Hepatocyte (in vitro differentiated cells): ENCODE measurements at regions not wholly inside any gene's neighbourhood (a gene's known extent, or its start where the extent isn't known, plus 50 kb on each side); places are given as distances from the start of the nearest gene placed in this dataset.

ENCODE experiments used
- EZH2 ChIP-seq: fragments of 200-600 bp; sonication (generic); IDR thresholded peaks from 2 replicates; pipeline ENCODE4 v1.6.1; 2016; ENCODE audit warnings: antibody characterized with exemption, mild to moderate bottlenecking, borderline replicate concordance
- TF ChIP-seq, protein P1 (sequence below): fragments of 200-600 bp; sonication (generic); IDR thresholded peaks from 2 replicates; pipeline ENCODE4 v1.5.1; 2016; ENCODE audit warnings: antibody characterized with exemption, mild to moderate bottlenecking; ENCODE audit not compliant: poor library complexity

DNA sequence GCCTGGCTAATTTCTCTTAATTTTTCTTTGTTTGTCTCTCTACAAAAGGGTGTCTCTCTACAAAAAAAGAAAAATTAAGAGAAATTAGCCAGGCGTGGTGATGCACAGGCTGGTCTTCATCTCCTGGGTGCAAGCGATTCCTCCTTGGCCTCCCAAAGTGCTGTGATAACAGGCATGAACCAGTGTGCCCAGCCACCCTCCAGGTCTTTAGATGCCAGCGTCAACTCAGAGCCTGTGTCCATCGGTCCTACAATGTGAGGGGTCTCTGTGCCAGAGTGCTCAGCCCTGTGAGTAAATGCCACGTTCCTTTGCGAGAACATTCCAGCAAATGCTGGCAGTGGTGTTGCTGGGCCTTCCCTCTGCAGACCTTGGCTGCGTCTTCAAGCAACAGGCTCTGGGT is 62.7 kb downstream of the IGF2 start:
- TF ChIP-seq, protein P1, sequence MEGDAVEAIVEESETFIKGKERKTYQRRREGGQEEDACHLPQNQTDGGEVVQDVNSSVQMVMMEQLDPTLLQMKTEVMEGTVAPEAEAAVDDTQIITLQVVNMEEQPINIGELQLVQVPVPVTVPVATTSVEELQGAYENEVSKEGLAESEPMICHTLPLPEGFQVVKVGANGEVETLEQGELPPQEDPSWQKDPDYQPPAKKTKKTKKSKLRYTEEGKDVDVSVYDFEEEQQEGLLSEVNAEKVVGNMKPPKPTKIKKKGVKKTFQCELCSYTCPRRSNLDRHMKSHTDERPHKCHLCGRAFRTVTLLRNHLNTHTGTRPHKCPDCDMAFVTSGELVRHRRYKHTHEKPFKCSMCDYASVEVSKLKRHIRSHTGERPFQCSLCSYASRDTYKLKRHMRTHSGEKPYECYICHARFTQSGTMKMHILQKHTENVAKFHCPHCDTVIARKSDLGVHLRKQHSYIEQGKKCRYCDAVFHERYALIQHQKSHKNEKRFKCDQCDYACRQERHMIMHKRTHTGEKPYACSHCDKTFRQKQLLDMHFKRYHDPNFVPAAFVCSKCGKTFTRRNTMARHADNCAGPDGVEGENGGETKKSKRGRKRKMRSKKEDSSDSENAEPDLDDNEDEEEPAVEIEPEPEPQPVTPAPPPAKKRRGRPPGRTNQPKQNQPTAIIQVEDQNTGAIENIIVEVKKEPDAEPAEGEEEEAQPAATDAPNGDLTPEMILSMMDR = no peak
- no peak for TF ChIP-seq EZH2
